ENCODE measurements at regions not wholly inside any gene's neighbourhood (a gene's known extent, or its start where the extent isn't known, plus 50 kb on each side); places are given as distances from the start of the nearest gene placed in this dataset.
"Not testable (repeated sequence)": the region's sequence is repeated elsewhere in the genome, so short reads cannot be mapped to it uniquely, and the experiment has no call there.

GRCh38 chr2:139686205-139686604, 906.0 kb upstream of the NXPH2 start:
- Histone ChIP-seq H3K9me3 (replicated peaks) (no peaks in the 10 kb centered on the region), H3K4me1 (no peaks in the 10 kb centered on the region), H3K27ac (no peak overlapping the region), H3K4me3 (no peak overlapping the region), H3K36me3 (no peaks in the 10 kb centered on the region), H3K27me3 (no peaks in the 10 kb centered on the region)
- DNase-seq = no peak

GRCh38 chr2:139685090-139685983, 905.1 kb upstream of the NXPH2 start:
- no peak overlapping the region for H3K27ac ChIP-seq
- H3K4me1 ChIP-seq = no peaks in the 10 kb centered on the region
- DNase-seq = no peak
- H3K9me3 ChIP-seq (replicated peaks) = no peaks in the 10 kb centered on the region
- no peak overlapping the region for H3K4me3 ChIP-seq
- no peaks in the 10 kb centered on the region for H3K36me3 ChIP-seq
- no peaks in the 10 kb centered on the region for H3K27me3 ChIP-seq

GRCh38 chr2:139684286-139684860, 904.2 kb upstream of the NXPH2 start:
- DNase-seq = no peak
- Histone ChIP-seq H3K4me3 (no peak overlapping the region), H3K36me3 (no peaks in the 10 kb centered on the region), H3K4me1 (no peaks in the 10 kb centered on the region), H3K27me3 (no peaks in the 10 kb centered on the region), H3K27ac (no peak overlapping the region), H3K9me3 (replicated peaks) (no peaks in the 10 kb centered on the region)

GRCh38 chr2:139674577-139674976, 894.4 kb upstream of the NXPH2 start:
- no peaks in the 10 kb centered on the region for H3K9me3 ChIP-seq (replicated peaks)
- H3K4me3 ChIP-seq = no peak overlapping the region
- H3K4me1 ChIP-seq = no peaks in the 10 kb centered on the region
- no peak overlapping the region for H3K27ac ChIP-seq
- no peaks in the 10 kb centered on the region; the same call in 1 of the 2 replicates for H3K27me3 ChIP-seq
- no peak for DNase-seq
- H3K36me3 ChIP-seq = no peaks in the 10 kb centered on the region; the same call in 1 of the 2 replicates

- H3K4me3 ChIP-seq, H3K27me3 ChIP-seq: not testable (repeated sequence)
Observed at GRCh38 chr2:139673447-139673846, 893.3 kb upstream of the NXPH2 start.

GRCh38 chr2:139669675-139670074, 889.5 kb upstream of the NXPH2 start:
- H3K36me3 ChIP-seq = no peaks in the 10 kb centered on the region; the same call in 1 of the 2 replicates
- H3K27ac ChIP-seq = no peak overlapping the region
- H3K4me3 ChIP-seq = no peak overlapping the region
- DNase-seq = no peak
- no peaks in the 10 kb centered on the region; the same call in 1 of the 2 replicates for H3K27me3 ChIP-seq
- H3K4me1 ChIP-seq = no peaks in the 10 kb centered on the region
- H3K9me3 ChIP-seq (replicated peaks) = no peaks in the 10 kb centered on the region

More at GRCh38 chr2:139673447-139673846, 893.3 kb upstream of the NXPH2 start:
- not testable (repeated sequence) for H3K4me1 ChIP-seq; H3K27ac ChIP-seq; DNase-seq; H3K36me3 ChIP-seq; H3K9me3 ChIP-seq (replicated peaks)

- no peaks in the 10 kb centered on the region for H3K4me1 ChIP-seq
- DNase-seq = no peak
- no peak overlapping the region for H3K27ac ChIP-seq
- H3K4me3 ChIP-seq = no peak overlapping the region
- no peaks in the 10 kb centered on the region for H3K9me3 ChIP-seq (replicated peaks)
- H3K36me3 ChIP-seq = no peaks in the 10 kb centered on the region; the same call in 1 of the 2 replicates
- H3K27me3 ChIP-seq = no peaks in the 10 kb centered on the region
Observed at GRCh38 chr2:139652385-139652784, 872.2 kb upstream of the NXPH2 start.

- no peaks in the 10 kb centered on the region for H3K27me3 ChIP-seq
- no peak overlapping the region for H3K27ac ChIP-seq
- no peak overlapping the region for H3K4me3 ChIP-seq
- no peaks in the 10 kb centered on the region for H3K9me3 ChIP-seq (replicated peaks)
- no peak for DNase-seq
- no peaks in the 10 kb centered on the region for H3K4me1 ChIP-seq
- no peaks in the 10 kb centered on the region; the same call in 1 of the 2 replicates for H3K36me3 ChIP-seq
Observed at GRCh38 chr2:139645617-139646016, 865.4 kb upstream of the NXPH2 start.

- H3K27ac ChIP-seq = no peak overlapping the region
- no peaks in the 10 kb centered on the region for H3K27me3 ChIP-seq
- DNase-seq = no peak
- no peaks in the 10 kb centered on the region for H3K4me1 ChIP-seq
- H3K9me3 ChIP-seq (replicated peaks) = no peaks in the 10 kb centered on the region
- H3K36me3 ChIP-seq = no peaks in the 10 kb centered on the region
- no peak overlapping the region for H3K4me3 ChIP-seq
Observed at GRCh38 chr2:139643139-139643538, 862.9 kb upstream of the NXPH2 start.

- no peaks in the 10 kb centered on the region for H3K36me3 ChIP-seq
- H3K4me1 ChIP-seq = no peaks in the 10 kb centered on the region
- H3K27me3 ChIP-seq = no peaks in the 10 kb centered on the region
- H3K27ac ChIP-seq = no peak overlapping the region
- H3K4me3 ChIP-seq = no peak overlapping the region
- H3K9me3 ChIP-seq (replicated peaks) = no peaks in the 10 kb centered on the region
- DNase-seq = no peak
Observed at GRCh38 chr2:139631966-139632365, 851.8 kb upstream of the NXPH2 start.

GRCh38 chr2:139628931-139629330, 848.7 kb upstream of the NXPH2 start:
- Histone ChIP-seq H3K9me3 (replicated peaks) (no peaks in the 10 kb centered on the region), H3K36me3 (no peaks in the 10 kb centered on the region), H3K4me3 (no peak overlapping the region), H3K27me3 (no peaks in the 10 kb centered on the region), H3K27ac (no peak overlapping the region), H3K4me1 (no peaks in the 10 kb centered on the region)
- DNase-seq = no peak

- H3K27me3 ChIP-seq = no peaks in the 10 kb centered on the region
- H3K4me3 ChIP-seq = no peak overlapping the region
- H3K9me3 ChIP-seq (replicated peaks) = no peaks in the 10 kb centered on the region
- DNase-seq = no peak
- no peaks in the 10 kb centered on the region for H3K36me3 ChIP-seq
- H3K4me1 ChIP-seq = no peaks in the 10 kb centered on the region
- no peak overlapping the region for H3K27ac ChIP-seq
Observed at GRCh38 chr2:139626128-139626527, 845.9 kb upstream of the NXPH2 start.

GRCh38 chr2:139622691-139623090, 842.5 kb upstream of the NXPH2 start:
- Histone ChIP-seq H3K27ac (no peak overlapping the region), H3K9me3 (replicated peaks) (no peaks in the 10 kb centered on the region), H3K4me1 (no peaks in the 10 kb centered on the region), H3K36me3 (no peaks in the 10 kb centered on the region), H3K4me3 (no peak overlapping the region), H3K27me3 (no peaks in the 10 kb centered on the region)
- peak; percentile 11 to 37 for DNase-seq

GRCh38 chr2:139617747-139618146, 837.6 kb upstream of the NXPH2 start:
- Histone ChIP-seq H3K27me3 (no peaks in the 10 kb centered on the region), H3K9me3 (replicated peaks) (no peaks in the 10 kb centered on the region), H3K36me3 (no peaks in the 10 kb centered on the region), H3K27ac (no peak overlapping the region), H3K4me3 (no peak overlapping the region), H3K4me1 (no peaks in the 10 kb centered on the region; the same call in 1 of the 2 replicates)
- DNase-seq = no peak

GRCh38 chr2:139613264-139613663, 833.1 kb upstream of the NXPH2 start:
- H3K27ac ChIP-seq = no peak overlapping the region
- H3K4me3 ChIP-seq = no peak overlapping the region
- no peaks in the 10 kb centered on the region for H3K9me3 ChIP-seq (replicated peaks)
- DNase-seq = peak; percentile 11 to 32
- no peaks in the 10 kb centered on the region for H3K27me3 ChIP-seq
- no peaks in the 10 kb centered on the region; the same call in 1 of the 2 replicates for H3K4me1 ChIP-seq
- H3K36me3 ChIP-seq = no peaks in the 10 kb centered on the region

Data from SJCRH30 (cell line).